NCI-H128 (cell line): ENCODE measurements at regions not wholly inside any gene's neighbourhood (a gene's known extent, or its start where the extent isn't known, plus 50 kb on each side); places are given as distances from the start of the nearest gene placed in this dataset.

Experiments
- DNase-seq: peaks from one replicate; lab custom pipeline; 2025; ENCODE audit not compliant: unreplicated experiment; lab: John Stamatoyannopoulos, UW

GRCh38 chr14:100463937-100464336 is 123.3 kb downstream of the BEGAIN start:
- no peak for DNase-seq

- no peak for DNase-seq
These were observed 120.9 kb downstream of the BEGAIN start for GRCh38 chr14:100466111-100466856.

- DNase-seq, result no peak
These were observed 120.0 kb downstream of the BEGAIN start for GRCh38 chr14:100467046-100467750.

- DNase-seq, result no peak
These were observed 119.3 kb downstream of the BEGAIN start for GRCh38 chr14:100467939-100468338.

- DNase-seq, result no peak
These were observed 118.7 kb downstream of the BEGAIN start for GRCh38 chr14:100468557-100468956.

- no peak for DNase-seq
These were observed 117.3 kb downstream of the BEGAIN start for GRCh38 chr14:100469632-100470522.

- no peak for DNase-seq
These were observed 116.7 kb downstream of the BEGAIN start for GRCh38 chr14:100470523-100470897.

GRCh38 chr14:100471441-100472093 is 115.7 kb downstream of the BEGAIN start:
- no peak for DNase-seq

GRCh38 chr14:100472094-100472455 is 115.1 kb downstream of the BEGAIN start:
- DNase-seq, result no peak

GRCh38 chr14:100472491-100472890 is 114.7 kb downstream of the BEGAIN start:
- no peak for DNase-seq

GRCh38 chr14:100473249-100473648 is 114.0 kb downstream of the BEGAIN start:
- DNase-seq, result no peak

- no peak for DNase-seq
These were observed 113.0 kb downstream of the BEGAIN start for GRCh38 chr14:100474196-100474595.

- no peak for DNase-seq
These were observed 111.9 kb downstream of the BEGAIN start for GRCh38 chr14:100475268-100475667.

- DNase-seq, result no peak
These were observed 111.0 kb downstream of the BEGAIN start for GRCh38 chr14:100476012-100476822.

- DNase-seq, result no peak
These were observed 102.5 kb downstream of the BEGAIN start for GRCh38 chr14:100484531-100485267.

GRCh38 chr14:100486025-100486828 is 101.0 kb downstream of the BEGAIN start:
- no peak for DNase-seq
